OCI-LY7 (cell line): ENCODE measurements at regions not wholly inside any gene's neighbourhood (a gene's known extent, or its start where the extent isn't known, plus 50 kb on each side); places are given as distances from the start of the nearest gene placed in this dataset.

Experiments
- EZH2phosphoT487 ChIP-seq: fragments of 200-600 bp; sonication (generic); IDR thresholded peaks from 2 replicates; pipeline ENCODE4 v1.6.1; 2018; ENCODE audit warnings: low read depth, borderline replicate concordance, mild to moderate bottlenecking, mixed run types, antibody characterized with exemption, low read length, moderate library complexity, mixed read lengths
- TF ChIP-seq, protein P1 (sequence below): fragments of 200-600 bp; sonication (generic); conservative IDR thresholded peaks from 2 replicates; pipeline ENCODE4 v1.5.1; 2014; ENCODE audit warnings: mild to moderate bottlenecking, antibody characterized with exemption, low read length, moderate library complexity, mixed read lengths

DNA sequence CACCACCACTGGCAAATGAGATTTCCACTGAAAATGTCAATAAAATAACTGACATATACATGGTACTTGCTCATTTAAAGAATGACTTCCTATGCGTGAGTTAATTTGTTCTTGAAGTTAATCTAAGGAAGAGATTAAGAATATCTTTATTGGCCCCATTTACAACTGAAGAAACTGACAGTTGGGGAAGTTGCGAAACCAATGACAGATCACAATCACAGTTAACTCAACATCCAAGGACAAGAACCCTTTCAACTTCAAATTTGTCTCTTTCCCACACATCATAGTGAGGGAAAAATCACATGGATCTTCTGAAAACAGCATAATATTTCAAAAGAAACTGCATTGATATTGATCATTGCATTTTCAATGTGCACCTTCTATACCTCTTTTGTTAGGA is 565.4 kb downstream of the IRS1 start:
- TF ChIP-seq, protein P1, sequence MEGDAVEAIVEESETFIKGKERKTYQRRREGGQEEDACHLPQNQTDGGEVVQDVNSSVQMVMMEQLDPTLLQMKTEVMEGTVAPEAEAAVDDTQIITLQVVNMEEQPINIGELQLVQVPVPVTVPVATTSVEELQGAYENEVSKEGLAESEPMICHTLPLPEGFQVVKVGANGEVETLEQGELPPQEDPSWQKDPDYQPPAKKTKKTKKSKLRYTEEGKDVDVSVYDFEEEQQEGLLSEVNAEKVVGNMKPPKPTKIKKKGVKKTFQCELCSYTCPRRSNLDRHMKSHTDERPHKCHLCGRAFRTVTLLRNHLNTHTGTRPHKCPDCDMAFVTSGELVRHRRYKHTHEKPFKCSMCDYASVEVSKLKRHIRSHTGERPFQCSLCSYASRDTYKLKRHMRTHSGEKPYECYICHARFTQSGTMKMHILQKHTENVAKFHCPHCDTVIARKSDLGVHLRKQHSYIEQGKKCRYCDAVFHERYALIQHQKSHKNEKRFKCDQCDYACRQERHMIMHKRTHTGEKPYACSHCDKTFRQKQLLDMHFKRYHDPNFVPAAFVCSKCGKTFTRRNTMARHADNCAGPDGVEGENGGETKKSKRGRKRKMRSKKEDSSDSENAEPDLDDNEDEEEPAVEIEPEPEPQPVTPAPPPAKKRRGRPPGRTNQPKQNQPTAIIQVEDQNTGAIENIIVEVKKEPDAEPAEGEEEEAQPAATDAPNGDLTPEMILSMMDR, result no peak
- no peak for TF ChIP-seq EZH2phosphoT487
